Activated T-helper 1 cell treated with anti-CD3 and anti-CD28 coated beads, Interleukin-12 subunit alpha, Interleukin-12 subunit beta, Interleukin-2, Interleukin-4 antibody, amounts not matched to agents 30 ng/mL and 10 ng/mL and 1 ng/mL, durations not matched to agents 14 hours and 24 hours and 36 hours (primary cell): ENCODE measurements at regions not wholly inside any gene's neighbourhood (a gene's known extent, or its start where the extent isn't known, plus 50 kb on each side); places are given as distances from the start of the nearest gene placed in this dataset.

Experiments
- DNase-seq: peaks from one replicate; pipeline ENCODE4 v3.0.0; 2021; ENCODE audit warnings: low spot score
- H3K27ac Mint-ChIP-seq: one replicate; pipeline ENCODE4 v1.8.0; 2021; ENCODE audit warnings: mild to moderate bottlenecking, mixed read lengths
- H3K27me3 Mint-ChIP-seq: one replicate; pipeline ENCODE4 v1.8.0; 2022; ENCODE audit warnings: mild to moderate bottlenecking, moderate library complexity, mixed read lengths; ENCODE audit not compliant: insufficient read depth
- H3K36me3 Mint-ChIP-seq: one replicate; pipeline ENCODE4 v1.8.0; 2021; ENCODE audit warnings: low read depth, mixed read lengths
- H3K4me1 Mint-ChIP-seq: one replicate; pipeline ENCODE4 v1.8.0; 2021; ENCODE audit warnings: low read depth, mixed read lengths
- H3K4me3 Mint-ChIP-seq: one replicate; pipeline ENCODE4 v1.8.0; 2021; ENCODE audit warnings: mild to moderate bottlenecking, moderate library complexity, mixed read lengths
- H3K9me3 Mint-ChIP-seq: one replicate; pipeline ENCODE4 v1.8.0; 2021; ENCODE audit warnings: mixed read lengths
- intact Hi-C: fragments of 100-400 bp; cut with micrococcal nuclease; formaldehyde crosslinking; loops from one replicate; pipeline ENCODE4 v1.15.1; 2024

DNA sequence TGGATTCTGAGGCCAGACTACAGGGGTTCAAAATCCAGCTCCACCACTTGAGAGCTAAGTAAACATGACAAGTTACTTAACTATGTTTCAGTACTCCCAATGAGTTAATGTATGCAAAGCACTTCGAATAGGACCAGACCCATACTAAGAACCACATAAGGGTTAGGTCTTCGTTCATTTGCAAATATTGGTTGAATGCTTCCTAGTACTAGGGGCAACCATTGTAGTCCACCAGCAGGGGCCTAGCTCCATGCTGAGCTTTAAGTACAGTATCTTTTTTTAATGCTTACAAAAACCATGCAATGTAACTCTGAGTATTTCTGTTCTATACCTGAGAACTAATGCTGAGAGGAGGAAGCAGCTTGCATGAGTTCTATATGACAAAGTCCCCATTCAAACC, 80.4 kb upstream of the PDE1C start:
- Mint-ChIP-seq H3K4me1 (no peaks in the 10 kb centered on the region), H3K9me3 (no peaks in the 10 kb centered on the region), H3K27me3 (no peaks in the 10 kb centered on the region), H3K36me3 (no peaks in the 10 kb centered on the region), H3K27ac (no peak overlapping the region), H3K4me3 (no peak overlapping the region)
- no peak for DNase-seq
- intact Hi-C loops: no loop called here

DNA sequence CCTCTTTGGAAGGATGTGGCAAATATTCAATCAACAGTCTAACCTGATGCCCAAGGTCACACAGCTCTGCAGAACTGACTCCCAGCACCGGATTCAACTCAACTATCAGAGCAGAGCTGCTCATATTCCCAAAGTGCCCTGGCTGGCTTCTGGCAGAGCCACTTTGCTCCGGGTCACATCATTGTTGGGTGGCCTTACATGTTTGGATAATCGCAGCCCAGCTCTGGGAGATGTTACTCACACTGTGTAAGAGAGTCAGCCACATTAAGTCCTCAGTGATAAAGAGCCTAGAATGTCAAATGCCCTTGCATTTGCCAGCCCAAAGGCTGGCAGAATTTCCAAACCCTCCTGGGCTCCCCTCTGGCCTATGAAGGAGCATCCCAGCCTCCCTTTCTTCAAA, 79.8 kb upstream of the PDE1C start:
- intact Hi-C loops: no loop called here
- H3K27ac Mint-ChIP-seq: no peak overlapping the region
- H3K36me3 Mint-ChIP-seq: no peaks in the 10 kb centered on the region
- no peak overlapping the region for H3K4me3 Mint-ChIP-seq
- H3K27me3 Mint-ChIP-seq: no peaks in the 10 kb centered on the region
- H3K4me1 Mint-ChIP-seq: no peaks in the 10 kb centered on the region
- H3K9me3 Mint-ChIP-seq: no peaks in the 10 kb centered on the region
- DNase-seq: no peak

DNA sequence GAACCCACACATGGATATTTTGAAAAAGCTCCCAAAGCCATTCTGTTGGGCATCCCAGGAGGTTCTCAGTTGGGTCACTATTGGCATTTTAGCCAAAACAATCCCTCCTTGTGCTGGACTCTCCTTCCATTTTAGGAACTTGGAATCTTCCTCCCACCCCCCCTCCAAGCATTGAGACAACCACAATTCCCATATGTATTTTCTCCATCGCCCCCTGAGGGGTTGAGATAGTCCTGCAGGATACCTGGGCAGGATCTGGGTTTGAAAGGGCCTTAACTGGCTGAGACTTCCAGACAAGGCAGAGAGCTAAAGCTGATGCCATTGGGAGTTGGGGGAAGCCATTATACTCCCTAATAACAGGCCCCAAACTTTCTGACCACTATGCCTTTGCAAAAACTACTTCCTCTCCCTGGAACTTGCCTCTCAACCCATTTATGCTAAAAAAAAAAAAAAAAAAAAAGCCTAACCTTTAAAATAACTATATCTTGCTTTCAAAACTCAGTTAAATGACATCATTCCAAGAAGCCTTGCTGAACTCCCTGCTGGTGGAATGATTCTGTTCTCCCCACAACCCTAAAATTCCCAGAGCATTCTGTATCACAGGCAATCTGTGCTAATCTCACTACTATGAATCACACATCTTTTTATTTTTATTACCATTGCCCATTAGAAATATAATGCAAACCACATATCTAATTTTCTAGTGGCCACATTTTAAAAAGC, 77.5 kb upstream of the PDE1C start:
- Mint-ChIP-seq H3K4me3 (no peak overlapping the region), H3K4me1 (no peaks in the 10 kb centered on the region), H3K36me3 (no peaks in the 10 kb centered on the region), H3K9me3 (no peaks in the 10 kb centered on the region), H3K27ac (no peak overlapping the region), H3K27me3 (no peaks in the 10 kb centered on the region)
- no peak for DNase-seq
- intact Hi-C loops: no loop called here

DNA sequence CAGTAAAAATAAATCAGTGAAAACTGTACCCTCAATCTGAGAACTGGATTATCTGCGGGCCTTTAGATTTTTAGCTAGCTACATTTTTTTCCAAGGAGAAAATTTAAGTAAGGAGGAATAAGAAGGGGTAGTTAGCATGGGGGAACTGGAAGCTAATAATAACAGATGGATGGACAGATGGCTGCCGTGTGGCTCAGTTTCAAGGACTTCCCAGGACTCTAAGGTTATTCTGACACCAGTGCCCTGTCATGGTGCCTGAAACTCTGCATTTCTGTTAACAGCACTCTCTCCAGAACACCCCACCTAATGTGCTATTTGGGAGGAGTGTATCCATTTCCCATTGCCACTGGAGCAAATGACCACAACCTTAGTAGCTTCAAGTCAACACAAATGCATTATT, 75.7 kb upstream of the PDE1C start:
- Mint-ChIP-seq H3K27me3 (no peaks in the 10 kb centered on the region), H3K27ac (no peak overlapping the region), H3K36me3 (no peaks in the 10 kb centered on the region), H3K4me3 (no peak overlapping the region), H3K9me3 (no peaks in the 10 kb centered on the region), H3K4me1 (no peaks in the 10 kb centered on the region)
- intact Hi-C loops: no loop called here
- no peak for DNase-seq

DNA sequence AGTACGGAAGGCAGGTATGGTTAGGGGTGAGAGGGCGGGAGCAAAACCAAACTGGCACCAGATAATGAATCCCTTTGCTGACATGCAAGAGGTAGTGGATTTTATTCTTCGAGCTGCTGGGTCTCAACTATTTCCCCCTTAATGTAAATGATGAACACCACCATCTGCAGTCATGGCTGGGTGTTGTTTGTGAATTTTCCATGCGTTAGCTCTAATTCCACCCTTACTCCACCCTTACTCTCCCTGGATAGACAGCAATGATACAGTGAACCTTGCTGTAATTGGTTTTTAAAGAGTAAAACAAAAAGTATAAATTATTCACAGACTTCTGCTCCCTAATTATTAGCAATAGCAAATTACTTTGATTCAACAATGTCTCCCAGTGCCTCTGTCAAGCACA, 74.5 kb upstream of the PDE1C start:
- DNase-seq: no peak
- Mint-ChIP-seq H3K4me3 (no peak overlapping the region), H3K4me1 (no peaks in the 10 kb centered on the region), H3K27ac (no peak overlapping the region), H3K27me3 (no peaks in the 10 kb centered on the region), H3K36me3 (no peaks in the 10 kb centered on the region), H3K9me3 (no peaks in the 10 kb centered on the region)
- intact Hi-C loops: no loop called here

DNA sequence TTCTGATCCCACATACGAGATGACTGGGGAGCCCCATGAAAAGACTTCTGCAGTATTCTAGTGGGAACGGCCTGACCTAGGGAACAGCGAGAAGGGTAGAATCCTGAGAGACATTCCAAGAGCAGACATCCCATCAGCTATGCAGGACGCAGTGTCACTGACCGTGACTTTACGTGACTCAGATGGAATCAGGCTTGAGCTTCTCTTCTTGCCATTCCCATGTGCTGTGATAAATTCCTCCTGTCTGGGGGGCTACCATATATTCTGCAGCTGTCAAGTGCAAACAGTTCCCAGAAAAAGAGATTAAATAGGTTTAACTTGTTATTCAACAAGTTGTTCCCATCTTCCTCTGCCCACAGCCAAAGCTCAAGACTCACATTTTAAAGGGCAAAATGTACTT, 73.1 kb upstream of the PDE1C start:
- DNase-seq: no peak
- H3K4me3 Mint-ChIP-seq: no peak overlapping the region
- no peaks in the 10 kb centered on the region for H3K4me1 Mint-ChIP-seq
- H3K27me3 Mint-ChIP-seq: no peaks in the 10 kb centered on the region
- intact Hi-C loops: no loop called here
- no peaks in the 10 kb centered on the region for H3K36me3 Mint-ChIP-seq
- no peak overlapping the region for H3K27ac Mint-ChIP-seq
- H3K9me3 Mint-ChIP-seq: no peaks in the 10 kb centered on the region

DNA sequence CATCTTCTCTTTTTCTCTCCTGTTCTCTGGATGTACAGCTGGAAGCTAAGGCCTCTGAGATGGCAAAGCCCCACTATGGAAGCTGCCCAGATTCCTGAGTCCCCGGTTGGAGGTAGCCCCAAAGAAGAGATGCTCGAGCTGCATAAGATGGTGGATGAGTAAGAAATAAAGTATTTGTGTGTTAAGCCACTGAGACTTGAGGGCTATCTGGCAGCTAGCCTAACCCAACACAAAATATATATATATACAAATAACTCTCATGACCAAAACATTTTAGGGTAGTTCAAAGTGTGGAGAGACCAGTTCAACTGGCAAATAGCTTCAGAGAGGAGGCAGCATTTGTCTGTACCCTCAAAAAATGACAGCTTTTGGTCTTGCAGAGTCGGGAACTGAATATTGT, 72.4 kb upstream of the PDE1C start:
- H3K9me3 Mint-ChIP-seq: no peaks in the 10 kb centered on the region
- H3K27ac Mint-ChIP-seq: no peak overlapping the region
- DNase-seq: no peak
- intact Hi-C loops: no loop called here
- no peaks in the 10 kb centered on the region for H3K36me3 Mint-ChIP-seq
- no peaks in the 10 kb centered on the region for H3K4me1 Mint-ChIP-seq
- no peaks in the 10 kb centered on the region for H3K27me3 Mint-ChIP-seq
- H3K4me3 Mint-ChIP-seq: no peak overlapping the region

DNA sequence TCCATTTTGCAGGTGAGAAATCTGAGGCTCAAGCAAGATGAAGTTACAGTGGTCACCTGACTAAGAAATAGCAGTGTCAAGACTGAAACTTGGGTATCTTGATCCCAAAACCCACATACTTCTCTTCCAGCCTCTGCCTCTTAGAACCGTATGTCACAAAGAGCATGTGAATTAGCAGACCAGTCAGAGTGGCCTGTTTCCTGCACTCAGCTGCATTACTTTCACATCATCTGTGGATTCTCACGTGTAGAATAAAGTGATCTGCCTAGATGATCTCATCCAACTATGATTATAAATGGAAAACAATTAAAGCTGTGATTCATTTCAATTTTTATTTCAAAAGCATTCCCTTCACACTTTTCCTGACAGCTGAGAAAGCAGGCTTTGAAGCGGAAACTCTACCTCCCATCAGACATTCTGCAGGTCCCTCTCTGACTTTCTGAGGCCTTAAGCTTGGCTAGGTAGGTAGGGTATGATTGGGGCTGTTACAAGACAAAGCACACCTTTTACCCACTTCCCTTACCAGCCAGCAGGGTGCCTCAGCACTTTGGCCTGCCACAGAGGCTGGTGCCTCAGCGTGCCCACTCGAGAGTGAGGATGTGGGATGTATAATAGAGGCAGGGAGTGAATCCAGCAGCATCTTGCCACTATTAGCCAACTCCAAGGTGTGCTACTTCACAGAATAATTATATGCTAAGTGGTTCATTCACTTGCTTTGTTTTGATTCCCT, 70.2 kb upstream of the PDE1C start:
- Mint-ChIP-seq H3K4me3 (no peak overlapping the region), H3K27ac (no peak overlapping the region), H3K9me3 (no peaks in the 10 kb centered on the region), H3K36me3 (no peaks in the 10 kb centered on the region), H3K27me3 (no peaks in the 10 kb centered on the region), H3K4me1 (no peaks in the 10 kb centered on the region)
- no peak for DNase-seq
- intact Hi-C loops: no loop called here

DNA sequence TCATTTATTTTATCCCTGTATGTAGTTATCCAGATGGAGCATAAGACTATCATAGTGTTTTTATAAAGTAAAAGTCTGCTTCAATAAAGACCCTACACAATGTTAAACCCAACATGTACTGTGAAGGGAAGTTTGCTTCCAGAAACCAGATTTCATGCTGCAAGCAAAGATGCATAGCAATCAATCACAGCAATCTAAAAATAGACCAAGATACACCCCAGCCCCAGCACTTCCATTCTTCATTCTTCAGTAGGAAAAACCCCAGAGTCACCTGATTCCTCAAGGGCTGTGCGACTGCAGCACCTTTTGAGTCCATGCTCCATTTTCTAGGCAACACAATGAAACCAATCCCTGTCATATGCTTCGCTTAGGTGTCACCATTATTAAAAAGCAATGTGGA, 66.9 kb upstream of the PDE1C start:
- peaks cover 7% of the 10 kb centered on the region for H3K9me3 Mint-ChIP-seq
- no peaks in the 10 kb centered on the region for H3K4me1 Mint-ChIP-seq
- no peak for DNase-seq
- H3K27ac Mint-ChIP-seq: no peak overlapping the region
- H3K36me3 Mint-ChIP-seq: no peaks in the 10 kb centered on the region
- H3K27me3 Mint-ChIP-seq: no peaks in the 10 kb centered on the region
- no peak overlapping the region for H3K4me3 Mint-ChIP-seq
- intact Hi-C loops: no loop called here

DNA sequence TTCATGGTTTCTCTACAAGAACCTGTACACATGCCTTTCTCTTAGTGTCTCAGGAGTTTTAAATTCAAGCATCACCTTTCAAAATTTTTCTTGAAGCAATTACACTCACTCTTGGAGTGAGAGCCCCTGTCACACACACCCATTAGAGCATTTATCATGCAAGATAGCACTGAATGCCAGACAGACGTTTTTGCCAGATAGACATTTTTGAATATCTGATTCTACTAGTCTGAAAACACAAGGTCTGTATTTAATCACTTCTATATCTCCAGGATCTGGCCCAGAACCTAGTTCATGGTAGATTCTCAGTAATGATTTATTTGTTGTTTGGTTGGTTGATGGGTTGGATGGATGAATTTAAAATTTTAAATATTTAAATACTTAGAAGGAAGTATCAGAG, 60.9 kb upstream of the PDE1C start:
- intact Hi-C loops: no loop called here
- Mint-ChIP-seq H3K4me1 (no peaks in the 10 kb centered on the region), H3K4me3 (no peak overlapping the region), H3K27me3 (no peaks in the 10 kb centered on the region), H3K27ac (no peak overlapping the region), H3K9me3 (peaks cover 12% of the 10 kb centered on the region), H3K36me3 (no peaks in the 10 kb centered on the region)
- DNase-seq: no peak

DNA sequence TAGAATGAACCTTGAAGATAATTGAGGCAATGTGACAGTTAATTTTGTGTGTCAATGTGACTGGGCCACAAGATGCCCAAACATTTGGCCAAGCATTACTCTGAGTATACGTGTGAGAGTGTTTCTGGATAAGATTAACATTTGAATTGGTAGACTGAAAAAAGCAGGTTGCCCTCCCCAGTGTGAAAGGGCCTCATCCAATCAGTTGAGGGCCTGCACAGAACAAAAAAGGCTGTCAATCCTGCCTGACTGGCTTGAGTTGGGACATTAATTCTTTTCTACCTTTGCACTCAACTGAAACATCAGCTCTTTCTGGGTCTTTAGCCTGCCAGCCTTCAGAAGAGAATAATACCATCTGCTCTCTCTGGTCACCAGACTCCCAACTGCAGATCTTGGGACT, 56.6 kb upstream of the PDE1C start:
- no peak overlapping the region for H3K4me3 Mint-ChIP-seq
- no peaks in the 10 kb centered on the region for H3K36me3 Mint-ChIP-seq

More for the DNA sequence above, 56.6 kb upstream of the PDE1C start:
- Mint-ChIP-seq H3K27me3 (no peaks in the 10 kb centered on the region), H3K9me3 (peaks cover 15% of the 10 kb centered on the region), H3K27ac (no peak overlapping the region), H3K4me1 (no peaks in the 10 kb centered on the region)
- intact Hi-C loops: no loop called here
- DNase-seq: no peak
